GM21528 (cell line): ENCODE measurements at regions not wholly inside any gene's neighbourhood (a gene's known extent, or its start where the extent isn't known, plus 50 kb on each side); places are given as distances from the start of the nearest gene placed in this dataset.
"Not testable (repeated sequence)": the region's sequence is repeated elsewhere in the genome, so short reads cannot be mapped to it uniquely, and the experiment has no call there.

Experiments used
- ATAC-seq: cut with Tn5 transposase; IDR thresholded peaks from one replicate; pipeline ENCODE4 v1.9.1; 2021; ENCODE audit warnings: mild to moderate bottlenecking, moderate library complexity; ENCODE audit not compliant: unreplicated experiment, low FRiP score

DNA sequence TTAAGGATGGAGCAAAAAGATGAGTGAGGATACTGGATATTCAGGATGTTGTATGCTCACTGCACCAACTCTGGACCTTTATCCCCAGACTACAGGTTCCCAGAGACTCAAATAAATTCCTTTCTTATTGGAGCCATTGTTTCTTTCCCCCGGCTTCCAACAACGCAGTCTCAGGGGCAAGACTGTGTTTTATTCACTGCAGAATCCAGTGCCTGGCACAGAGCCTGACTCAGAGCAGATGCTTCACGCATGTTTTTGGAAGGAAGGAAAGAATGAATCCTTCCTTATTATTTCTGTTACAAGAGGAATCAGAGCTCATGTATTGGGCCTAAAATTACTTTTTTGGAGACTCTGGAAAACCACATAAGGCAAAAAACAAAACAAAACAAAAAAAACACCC is 96.0 kb upstream of the VGLL4 start:
- ATAC-seq = no peak

DNA sequence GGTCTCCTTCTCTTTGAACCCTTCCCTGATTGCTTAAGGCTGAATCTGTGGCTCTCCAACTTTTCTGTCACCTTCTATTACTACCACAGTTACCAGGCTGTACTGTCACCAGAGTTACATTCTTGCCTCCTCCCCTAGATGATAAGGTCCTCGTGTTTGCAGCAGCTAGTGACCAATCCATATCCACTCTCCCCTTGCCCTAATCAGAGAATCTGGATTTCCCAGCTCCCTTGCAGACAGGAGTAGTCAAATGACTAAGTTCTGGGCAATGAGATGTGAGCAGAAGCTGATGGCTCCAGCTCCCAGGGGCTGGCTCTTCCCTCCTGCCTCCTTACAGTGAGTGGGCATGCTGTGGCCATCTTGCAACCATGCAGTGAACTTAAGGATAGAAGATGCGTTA is 95.4 kb upstream of the VGLL4 start:
- ATAC-seq = no peak

DNA sequence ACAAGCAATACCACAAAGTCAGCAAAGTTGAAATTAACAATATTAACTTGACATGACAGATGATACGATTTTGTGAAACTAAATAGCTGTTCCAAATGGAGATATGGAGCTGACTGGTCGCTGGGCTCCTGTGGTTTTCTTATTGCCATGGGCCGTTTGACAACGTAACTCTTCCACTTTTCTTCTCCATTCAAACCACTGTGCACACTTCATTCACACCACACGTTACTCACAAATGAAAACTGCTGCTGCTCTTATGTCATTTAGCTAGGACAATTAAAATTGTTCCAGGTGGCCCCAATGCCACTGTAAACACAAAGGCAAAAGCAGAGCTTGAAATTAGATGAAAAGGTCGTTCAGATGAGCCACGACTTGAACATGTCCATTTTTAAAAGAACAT is 94.0 kb upstream of the VGLL4 start:
- ATAC-seq = no peak

DNA sequence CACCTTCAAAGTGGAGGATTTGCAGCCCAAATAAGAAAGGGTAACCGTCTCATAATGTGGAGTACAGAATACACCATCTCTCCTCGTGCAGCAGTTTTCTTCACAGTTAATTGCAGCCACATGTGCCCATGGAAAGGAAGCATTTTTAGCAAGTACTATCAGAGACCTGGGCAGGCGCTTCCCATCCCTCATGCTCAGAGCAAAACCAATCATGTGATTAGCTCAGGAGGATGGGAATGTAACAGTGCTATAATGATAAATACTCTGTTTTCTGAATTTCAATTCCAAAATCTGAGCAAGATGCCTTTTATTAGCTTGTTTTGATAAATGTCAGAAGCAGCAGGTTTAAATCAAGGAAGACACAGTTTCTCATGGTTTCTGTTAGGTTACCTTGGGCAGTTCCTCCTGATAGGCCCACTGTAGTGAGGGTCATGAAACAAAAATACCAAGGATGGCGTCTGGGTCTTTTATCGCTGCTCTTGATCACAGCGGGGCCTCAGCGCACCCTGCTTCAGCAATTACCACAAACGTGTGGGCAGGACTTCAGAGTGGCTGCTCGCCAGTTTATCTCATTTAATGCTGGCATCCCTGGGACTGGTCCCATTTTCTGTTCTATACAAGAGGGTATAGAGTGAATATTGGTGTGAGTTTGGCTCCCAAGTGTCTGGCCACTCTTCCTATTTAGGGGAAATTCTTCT is 92.6 kb upstream of the VGLL4 start:
- ATAC-seq = no peak

DNA sequence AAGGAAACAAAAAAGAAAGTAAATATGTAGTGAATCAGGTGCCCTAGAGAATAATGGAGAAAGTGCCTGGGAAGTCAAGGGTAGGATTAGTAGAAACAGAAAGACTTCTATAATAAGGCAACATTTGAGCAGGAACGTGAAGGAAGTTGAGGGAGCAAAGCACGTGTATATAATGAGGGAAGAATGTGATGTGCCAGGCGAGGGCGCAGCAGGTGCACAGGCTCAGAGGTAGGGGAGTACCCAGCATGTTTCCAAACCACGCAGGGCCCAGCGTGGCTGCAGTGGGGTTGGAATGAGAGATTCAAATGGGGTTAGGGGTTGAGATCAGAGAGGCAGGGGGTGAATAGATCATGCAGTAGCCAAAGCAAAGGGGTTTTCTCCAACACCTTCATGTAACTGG is 91.9 kb upstream of the VGLL4 start:
- no peak for ATAC-seq

DNA sequence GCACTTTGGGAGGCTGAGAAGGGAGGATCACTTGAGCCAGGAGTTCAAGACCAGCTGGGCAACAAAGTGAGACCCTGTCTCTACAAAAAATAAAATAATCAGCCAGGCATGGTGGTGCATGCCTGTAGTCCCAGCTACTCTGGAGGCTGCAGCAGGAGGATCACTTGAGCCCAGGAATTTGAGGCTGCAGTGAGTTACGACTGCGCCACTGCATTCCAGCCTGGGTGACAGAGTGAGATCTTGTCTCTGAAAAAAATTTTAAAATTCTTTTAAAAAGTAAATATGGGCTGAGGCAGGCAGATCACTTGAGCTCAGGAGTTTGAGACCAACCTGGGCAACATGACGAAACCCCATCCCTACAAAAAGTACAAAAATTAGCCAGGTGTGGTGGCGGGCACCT is 91.4 kb upstream of the VGLL4 start:
- not testable (repeated sequence) for ATAC-seq

DNA sequence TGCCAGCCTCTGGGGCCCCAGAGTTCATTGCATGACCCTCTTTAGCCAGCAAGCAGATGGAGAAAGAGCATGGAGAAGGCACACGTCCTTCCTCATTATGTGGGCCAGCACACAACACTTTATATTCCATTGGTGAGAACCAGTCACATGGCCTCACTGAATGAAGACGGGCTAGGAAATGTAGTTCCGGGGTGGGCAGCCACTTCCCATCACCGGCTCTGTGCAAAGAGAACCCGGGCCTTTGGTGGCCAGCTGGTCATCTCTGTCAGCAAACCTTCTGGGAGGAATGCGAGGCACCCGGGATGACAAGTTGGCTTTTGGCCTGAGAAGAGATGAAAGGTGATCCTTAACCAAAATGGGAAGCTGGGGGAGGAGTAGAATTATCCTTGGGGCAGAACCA is 90.2 kb upstream of the VGLL4 start:
- ATAC-seq = no peak

DNA sequence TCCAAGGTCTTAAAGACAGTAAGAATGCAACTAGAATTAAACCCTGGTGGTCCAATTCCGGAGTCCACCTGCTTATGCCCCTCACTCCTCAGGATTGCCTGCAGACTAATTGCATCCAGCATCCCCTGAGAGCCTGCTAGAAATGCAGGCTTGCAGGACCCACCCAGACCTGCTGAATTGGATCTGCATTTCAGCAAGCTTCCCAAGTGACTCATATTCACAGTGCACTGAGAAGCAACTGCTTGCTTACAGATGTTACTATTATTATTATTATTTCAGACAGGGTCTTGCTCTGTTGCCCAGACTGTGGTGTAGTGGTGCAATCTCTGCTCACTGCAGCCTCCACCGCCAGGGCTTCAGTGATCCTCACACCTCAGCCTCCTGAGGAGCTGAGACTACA is 83.5 kb upstream of the VGLL4 start:
- no peak for ATAC-seq

DNA sequence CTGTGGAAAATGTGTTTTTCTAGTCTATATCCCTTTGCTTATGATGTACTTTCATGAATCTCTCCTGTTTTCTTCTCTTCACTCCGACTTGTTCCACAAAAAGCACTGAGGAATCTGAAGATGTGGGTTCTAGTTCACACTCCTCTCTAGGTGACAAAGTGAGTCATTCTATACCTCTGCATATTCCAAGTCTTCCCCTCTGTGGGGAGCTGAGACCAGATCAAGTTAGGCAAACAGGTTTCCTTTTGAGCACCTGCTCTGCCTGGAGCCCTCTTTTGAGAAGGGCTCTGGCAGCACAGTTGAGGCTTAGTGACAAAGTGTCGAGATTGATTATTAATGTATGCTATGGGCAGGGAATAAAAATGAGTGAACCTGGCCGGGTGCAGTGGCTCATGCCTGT is 82.4 kb upstream of the VGLL4 start:
- no peak for ATAC-seq

DNA sequence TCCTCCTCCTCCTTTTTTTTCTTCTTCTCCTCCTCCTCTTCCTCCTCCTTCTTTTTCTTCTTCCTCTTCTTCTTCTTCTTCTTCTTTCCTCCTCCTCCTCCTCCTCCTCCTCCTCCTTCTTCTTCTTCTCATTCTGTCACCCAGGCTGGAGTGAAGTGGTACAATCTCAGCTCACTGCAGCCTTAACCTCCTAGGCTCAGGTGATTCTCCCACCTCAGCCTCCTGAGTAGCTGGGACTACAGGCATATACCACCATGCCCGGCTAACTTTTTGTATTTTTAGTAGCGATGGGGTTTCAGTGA is 81.6 kb upstream of the VGLL4 start:
- not testable (repeated sequence) for ATAC-seq

DNA sequence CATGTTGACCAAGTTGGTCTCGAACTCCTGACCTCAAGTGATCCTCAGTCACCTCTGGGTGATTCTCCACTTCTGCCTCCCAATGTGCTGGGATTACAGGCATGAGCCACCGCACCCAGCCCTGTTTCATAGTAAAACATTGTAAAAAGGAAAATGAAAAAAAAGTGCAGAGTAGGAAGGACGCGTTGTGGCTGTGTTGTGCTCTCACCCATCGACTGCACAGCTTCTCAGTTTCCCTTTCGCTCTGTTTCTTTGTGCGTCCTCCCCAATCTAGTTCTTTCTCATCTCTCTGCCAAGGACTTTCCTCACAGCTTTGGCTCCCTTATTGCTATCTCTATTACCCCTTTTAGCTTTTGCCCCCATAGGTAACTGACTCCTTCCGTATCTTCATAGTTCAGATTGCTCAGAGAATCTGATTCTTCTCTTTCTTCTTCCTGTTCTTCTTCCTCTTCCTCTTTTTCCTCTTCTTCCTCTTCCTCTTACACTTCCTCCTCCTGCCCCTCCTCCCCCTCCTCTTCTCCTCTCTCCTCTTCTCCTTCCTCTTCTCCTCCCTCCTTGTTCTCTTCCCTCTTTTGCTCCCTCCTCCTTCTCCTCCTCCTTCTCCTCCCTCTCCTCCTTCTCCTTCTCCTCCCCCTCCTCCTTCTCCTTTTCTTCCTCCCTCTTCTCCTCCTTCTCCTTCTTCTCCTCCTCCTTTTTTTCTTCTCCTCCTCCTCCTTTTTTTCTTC is 81.1 kb upstream of the VGLL4 start:
- peak; percentile 48 for ATAC-seq

DNA sequence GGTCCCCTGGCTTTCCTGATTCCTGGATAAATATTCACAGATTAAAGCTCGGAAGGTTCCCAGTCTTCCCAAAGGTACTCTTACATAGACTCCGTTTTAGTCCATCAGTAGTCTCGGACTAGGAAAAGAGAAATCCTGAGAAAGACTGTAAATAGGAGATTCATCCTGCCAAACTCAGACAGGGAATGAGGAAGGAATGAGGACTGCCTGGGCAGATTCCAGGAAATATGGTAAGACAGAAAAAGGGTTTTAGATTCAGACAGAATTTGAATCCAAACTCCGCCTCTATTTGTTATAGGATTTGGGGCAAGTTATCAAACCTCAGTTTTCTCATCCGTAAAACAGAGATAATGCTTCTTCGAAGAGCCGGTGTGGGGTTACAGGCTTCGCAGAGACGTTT is 77.8 kb upstream of the VGLL4 start:
- no peak for ATAC-seq

DNA sequence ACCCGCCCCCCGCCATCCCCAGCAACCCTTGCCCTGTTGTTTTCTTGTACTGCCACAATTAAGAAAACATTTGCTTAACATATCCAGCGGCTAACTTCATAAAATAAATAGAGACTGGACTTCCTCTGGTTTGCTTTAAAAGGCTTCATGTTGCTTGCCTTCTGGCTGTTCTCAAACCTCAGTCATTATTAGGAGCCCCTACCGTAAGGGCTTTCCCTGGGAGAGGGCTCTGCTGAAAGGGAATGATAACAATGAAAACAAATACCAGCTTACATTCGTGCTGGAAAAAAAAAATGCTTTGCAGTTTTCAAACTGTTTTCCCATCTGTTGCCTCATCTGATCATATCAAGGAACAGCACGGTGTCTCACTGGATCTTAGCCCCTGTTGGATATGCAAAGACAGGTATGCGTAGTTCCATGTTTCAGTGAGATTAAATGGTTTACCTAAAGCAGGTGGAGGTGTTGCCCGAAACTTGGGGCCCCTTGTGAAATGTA is 77.2 kb upstream of the VGLL4 start:
- ATAC-seq = no peak

DNA sequence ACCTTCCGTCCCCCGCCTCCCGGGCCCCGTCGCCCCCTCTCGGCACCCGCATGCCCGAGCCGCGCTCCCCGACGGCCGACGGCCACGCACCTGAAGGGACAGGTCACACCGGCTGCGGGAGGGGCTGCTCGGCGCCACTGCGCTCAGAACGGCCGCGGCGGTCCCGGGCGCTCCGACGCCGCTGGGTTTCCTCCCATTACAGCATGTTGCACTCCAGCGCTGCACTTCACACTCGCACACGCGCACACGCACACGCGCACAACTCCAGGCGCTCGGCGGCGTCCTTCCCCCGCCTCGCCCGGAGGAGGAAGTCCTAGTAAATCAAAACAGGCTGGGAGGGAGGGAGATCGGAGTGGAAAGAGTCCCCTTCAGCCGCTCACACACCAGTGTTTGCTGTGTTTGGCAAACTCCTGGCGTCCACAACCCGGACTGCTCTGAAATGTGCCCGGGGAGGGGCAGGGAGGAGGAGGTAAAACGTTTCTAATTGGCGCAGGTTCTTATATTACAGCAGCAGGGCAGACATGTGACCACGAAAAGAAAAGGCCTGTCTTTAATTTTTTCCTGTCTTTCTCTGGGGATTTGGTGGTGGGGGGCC is 76.7 kb upstream of the VGLL4 start:
- ATAC-seq = peak; percentile 41

DNA sequence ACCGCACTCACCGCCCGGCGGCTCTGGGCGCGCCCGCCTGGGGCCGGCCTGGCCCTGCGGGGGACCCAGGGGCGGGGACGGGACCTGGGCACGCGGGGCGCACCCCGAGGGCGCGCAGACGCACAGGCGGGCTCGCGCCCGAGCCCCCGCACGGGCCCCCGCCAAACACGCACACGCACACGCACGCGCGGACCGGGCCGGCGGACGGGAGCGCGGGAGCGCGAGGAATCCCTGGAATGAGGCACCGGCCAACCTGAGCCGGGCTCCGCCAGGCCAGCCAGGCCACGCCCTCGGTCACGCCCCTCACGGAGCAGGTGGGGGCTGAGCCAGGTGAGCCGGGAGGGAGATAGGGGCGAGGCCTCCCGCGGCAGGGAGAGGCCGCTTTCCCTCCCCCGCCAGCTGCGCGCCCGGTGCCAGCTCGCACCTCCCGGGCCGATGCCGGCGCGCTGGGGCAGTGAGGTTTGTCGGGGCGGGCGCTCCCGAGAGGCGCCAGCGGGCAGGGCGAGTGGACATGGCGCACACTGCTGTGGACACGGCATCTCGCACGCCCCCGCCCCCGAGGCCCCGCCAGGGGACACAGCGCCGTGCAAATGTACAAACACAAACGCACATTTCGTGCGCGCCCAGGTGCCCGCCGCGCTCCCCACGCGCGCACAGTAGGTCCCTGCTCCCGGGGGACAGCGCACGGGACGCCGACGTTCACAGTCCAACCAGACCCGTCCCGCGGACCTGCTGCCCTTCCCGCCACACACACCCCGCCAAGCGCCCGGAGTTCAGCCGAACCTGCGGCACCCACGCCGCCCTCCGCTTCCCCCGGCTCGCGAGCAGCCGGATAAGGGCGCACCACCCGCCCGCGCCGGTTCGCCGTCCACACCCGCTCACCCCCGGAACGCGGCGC is 75.9 kb upstream of the VGLL4 start:
- ATAC-seq = peak; percentile 77

DNA sequence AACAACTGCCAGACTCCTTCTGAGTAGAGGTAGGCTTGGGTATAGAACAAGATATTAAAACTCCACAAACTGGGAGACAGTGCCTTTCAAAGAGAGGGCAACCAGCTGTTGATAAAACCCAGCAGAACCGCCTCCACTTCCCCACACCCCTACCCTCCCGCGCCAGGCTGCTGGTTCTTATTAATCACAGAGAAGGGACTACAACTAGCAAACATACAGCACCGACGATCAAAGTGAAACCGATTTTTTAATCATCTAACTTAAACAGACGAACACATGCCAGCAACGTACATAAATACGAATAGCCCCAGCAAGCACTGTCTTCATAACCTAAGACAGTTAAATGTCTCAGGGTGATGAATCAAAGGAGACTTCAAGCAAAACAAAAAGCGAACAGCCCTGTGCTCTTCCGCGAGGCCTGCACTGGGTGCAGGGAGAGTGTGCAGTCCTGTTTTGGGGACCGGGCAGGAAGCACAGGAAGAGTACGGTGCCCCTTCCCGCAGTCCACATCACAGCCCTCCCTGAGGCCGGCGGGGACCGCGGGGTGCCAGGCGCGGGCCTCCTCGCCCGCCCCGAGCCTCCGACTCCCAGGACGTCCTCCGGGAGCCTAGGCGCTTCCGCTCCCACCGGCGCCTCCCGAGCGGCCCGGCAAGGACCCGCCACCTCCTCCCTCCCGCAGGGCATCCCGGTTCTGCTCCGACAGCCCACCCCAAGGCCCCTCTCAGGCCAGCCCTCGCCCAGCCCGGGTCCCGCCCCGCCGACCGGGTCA is 75.1 kb upstream of the VGLL4 start:
- ATAC-seq = peak; percentile 26

DNA sequence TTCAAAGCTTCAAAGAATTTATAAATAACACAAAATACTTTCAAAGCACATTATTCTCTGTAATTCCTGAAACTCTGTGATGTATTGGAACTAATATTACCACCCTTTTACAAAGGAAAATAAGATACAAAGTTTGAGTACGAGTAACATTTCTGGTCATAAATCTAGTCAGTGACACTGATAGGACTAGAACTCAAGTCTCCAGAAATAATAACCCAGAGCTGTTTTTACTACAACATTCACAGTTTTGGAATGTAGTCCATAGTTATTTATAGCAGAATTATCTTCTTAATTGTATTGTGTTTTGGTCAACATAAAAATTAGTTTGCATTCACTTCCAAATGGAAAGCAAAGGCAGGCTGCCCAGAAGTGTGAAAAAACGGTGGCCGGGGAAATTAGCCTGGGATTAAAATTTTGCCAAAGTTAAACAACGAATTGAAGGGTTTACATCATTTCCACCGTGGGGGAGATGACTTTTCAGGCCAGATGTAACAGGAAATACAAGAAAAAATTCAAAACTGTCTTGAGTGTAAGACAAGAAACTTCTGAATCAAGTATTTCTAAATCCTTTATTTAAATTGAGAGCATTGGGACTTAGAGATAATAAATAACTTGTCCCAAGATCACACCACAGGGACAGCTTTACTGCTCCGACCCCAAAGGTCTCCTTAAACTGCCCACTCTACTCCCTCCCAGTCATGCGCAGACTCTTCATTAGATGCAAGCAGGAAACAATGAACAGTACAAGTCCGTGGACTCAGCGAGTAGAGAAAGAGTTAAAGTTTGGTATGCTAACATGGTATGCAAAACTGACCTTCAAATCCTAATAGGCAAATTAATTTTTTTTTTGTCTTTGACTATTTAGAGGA is 74.3 kb upstream of the VGLL4 start:
- peak; percentile 21 for ATAC-seq

DNA sequence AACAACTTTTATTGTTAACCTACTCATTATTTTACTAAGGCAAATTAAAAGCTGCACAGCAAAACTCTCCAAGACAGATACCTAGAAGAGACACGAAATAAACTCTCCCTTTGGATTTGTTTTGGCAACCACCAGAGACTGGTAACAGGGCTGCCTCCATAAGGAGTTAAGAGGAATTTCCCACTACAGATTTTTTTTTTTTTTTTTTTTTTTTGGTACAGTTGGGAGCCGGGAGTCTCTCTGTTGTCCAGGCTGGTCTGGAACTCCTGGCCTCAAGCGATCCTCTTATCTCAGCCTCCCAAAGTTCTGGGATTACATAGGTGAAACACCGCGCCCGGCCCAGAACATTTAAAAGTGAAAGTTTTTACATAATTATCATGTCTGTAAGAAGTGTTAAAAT is 73.6 kb upstream of the VGLL4 start:
- no peak for ATAC-seq

DNA sequence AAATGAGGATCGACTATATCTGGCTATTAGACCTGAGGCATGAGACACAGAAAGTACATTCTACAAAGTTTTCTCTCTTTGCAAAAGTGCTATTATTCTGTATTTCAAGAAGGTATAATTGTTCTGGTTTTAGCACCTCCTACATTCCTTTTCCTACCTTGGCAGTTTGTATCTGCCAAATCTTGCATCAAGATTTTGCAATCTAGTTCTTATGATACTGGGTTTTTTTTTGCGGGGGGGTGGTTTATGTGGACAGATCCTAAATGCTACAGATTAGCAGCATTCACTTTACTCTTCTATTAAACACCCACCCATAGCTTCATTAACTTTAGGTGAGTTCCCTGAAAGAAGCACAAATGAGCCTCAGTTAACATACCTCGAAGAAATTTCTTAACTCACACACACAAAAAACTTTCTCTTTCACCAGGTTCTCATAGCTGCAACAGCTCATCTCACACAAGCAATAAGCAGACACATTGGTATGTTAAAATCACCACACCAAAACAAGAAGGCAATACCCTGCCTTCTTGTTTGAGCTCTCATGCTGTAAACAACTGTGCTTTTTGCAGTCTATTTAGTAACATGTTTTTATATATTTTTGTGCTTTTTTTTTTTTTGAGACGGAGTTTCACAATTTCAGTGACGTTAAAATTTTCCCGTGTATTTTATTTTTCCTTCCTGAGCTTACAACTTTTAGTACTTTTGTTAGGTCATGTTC is 73.0 kb upstream of the VGLL4 start:
- no peak for ATAC-seq
